SK-N-SH treated with all-trans-retinoic acid at 6 μM for 48 hours (cell line): ENCODE measurements at regions not wholly inside any gene's neighbourhood (a gene's known extent, or its start where the extent isn't known, plus 50 kb on each side); places are given as distances from the start of the nearest gene placed in this dataset.
"Not testable (repeated sequence)": the region's sequence is repeated elsewhere in the genome, so short reads cannot be mapped to it uniquely, and the experiment has no call there.

Experiments used
- CREB5 ChIP-seq: fragments of 250-450 bp; sonication (Bioruptor Pico); IDR thresholded peaks from 2 replicates; pipeline ENCODE4 v1.5.1; 2020; ENCODE audit warnings: low read depth, mild to moderate bottlenecking, moderate library complexity
- POU6F1 ChIP-seq: fragments of 250-450 bp; sonication (Bioruptor Pico); IDR thresholded peaks from 2 replicates; pipeline ENCODE4 v1.8.0; 2021; ENCODE audit warnings: low read depth, mild to moderate bottlenecking, moderate library complexity, borderline replicate concordance
- TF ChIP-seq, protein P1 (sequence below): fragments of 250-450 bp; sonication (Bioruptor Pico); IDR thresholded peaks from 2 replicates; pipeline ENCODE4 v1.8.0; 2020; ENCODE audit warnings: mild to moderate bottlenecking, moderate library complexity, borderline replicate concordance

- not testable (repeated sequence) for TF ChIP-seq CREB5, POU6F1 (CRISPR knock-in tag)
- TF ChIP-seq, protein P1, sequence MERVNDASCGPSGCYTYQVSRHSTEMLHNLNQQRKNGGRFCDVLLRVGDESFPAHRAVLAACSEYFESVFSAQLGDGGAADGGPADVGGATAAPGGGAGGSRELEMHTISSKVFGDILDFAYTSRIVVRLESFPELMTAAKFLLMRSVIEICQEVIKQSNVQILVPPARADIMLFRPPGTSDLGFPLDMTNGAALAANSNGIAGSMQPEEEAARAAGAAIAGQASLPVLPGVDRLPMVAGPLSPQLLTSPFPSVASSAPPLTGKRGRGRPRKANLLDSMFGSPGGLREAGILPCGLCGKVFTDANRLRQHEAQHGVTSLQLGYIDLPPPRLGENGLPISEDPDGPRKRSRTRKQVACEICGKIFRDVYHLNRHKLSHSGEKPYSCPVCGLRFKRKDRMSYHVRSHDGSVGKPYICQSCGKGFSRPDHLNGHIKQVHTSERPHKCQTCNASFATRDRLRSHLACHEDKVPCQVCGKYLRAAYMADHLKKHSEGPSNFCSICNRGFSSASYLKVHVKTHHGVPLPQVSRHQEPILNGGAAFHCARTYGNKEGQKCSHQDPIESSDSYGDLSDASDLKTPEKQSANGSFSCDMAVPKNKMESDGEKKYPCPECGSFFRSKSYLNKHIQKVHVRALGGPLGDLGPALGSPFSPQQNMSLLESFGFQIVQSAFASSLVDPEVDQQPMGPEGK (CRISPR knock-in tag): not testable (repeated sequence)
Measured at GRCh38 chr9:67106659-67107058, 114.3 kb upstream of the SPATA31A3 start.
